HepG2 (cell line): ENCODE measurements at regions not wholly inside any gene's neighbourhood (a gene's known extent, or its start where the extent isn't known, plus 50 kb on each side); places are given as distances from the start of the nearest gene placed in this dataset.

Source experiments
- ATAC-seq: fragments of 200-7000 bp; cut with Tn5 transposase; 3 replicates; pipeline ENCODE4 v1.9.1; 2020; ENCODE audit warnings: mild to moderate bottlenecking, moderate library complexity
- BruUV-seq: library from RNA; stranded (reverse); fragments of 400-500 nt; replicated peaks from 2 replicates; lab custom pipeline; 2021; lab: Mats Ljungman, UMichigan
- CTCF ChIA-PET: fragments of 300-600 bp; formaldehyde crosslinking; extraction: SDS; loops from one replicate; lab custom pipeline; 2021; ENCODE audit warnings: low total read pairs, inconsistent platforms, low intra/inter-chr PET ratio; lab: Yijun Ruan, JAX
- POLR2A ChIA-PET: fragments of 350-600 bp; sonication (Branson Sonifier 250); formaldehyde crosslinking; loops from one replicate; lab custom pipeline; 2020; ENCODE audit warnings: antibody characterized with exemption, inconsistent platforms; lab: Yijun Ruan, JAX
- DNase-seq: peaks from one replicate; pipeline ENCODE4 v3.0.0-alpha.2; 2015; ENCODE audit warnings: low spot score
- FAIRE-seq: peaks from 3 replicates; lab custom pipeline; 2011; peaks lifted over from hg19 to GRCh38; lab: Jason Lieb, UNC
- H2AFZ ChIP-seq: one replicate; pipeline ENCODE4 v1.6.1; 2011; ENCODE audit warnings: low read length, inconsistent platforms
- H3K27ac ChIP-seq: fragments of 300-600 bp; 3 replicates; pipeline ENCODE4 v1.8.0; 2011; ENCODE audit warnings: mixed run types, mild to moderate bottlenecking, mixed read lengths, low read length, inconsistent platforms; ENCODE audit not compliant: insufficient read depth; ENCODE audit errors: extremely low read length
- H3K27me3 ChIP-seq, 2 experiments: fragments of 200-600 bp in 1 of 2; 2 replicates in 1 of 2; 3 replicates in 1 of 2; pipeline versions ENCODE4 v1.6.0 to v1.8.0; 2011; ENCODE audit warnings: low read length in 2 of 2, mild to moderate bottlenecking in 2 of 2, moderate library complexity in 2 of 2, inconsistent platforms in 1 of 2; ENCODE audit not compliant: insufficient read depth in 2 of 2, control insufficient read depth in 1 of 2
- H3K36me3 ChIP-seq, 2 experiments: fragments of 200-600 bp in 1 of 2; replicated peaks in 1 of 2; 2 replicates in 1 of 2; 3 replicates in 1 of 2; pipeline versions ENCODE4 v1.5.1 to v1.8.0; 2011; ENCODE audit warnings: low read length in 2 of 2, inconsistent platforms in 1 of 2; ENCODE audit not compliant: insufficient read depth in 2 of 2, control insufficient read depth in 1 of 2
- H3K4me1 ChIP-seq: 2 replicates; pipeline ENCODE4 v1.5.1; 2012; ENCODE audit warnings: low read length, inconsistent platforms; ENCODE audit not compliant: insufficient read depth
- H3K4me2 ChIP-seq: 2 replicates; pipeline ENCODE4 v1.6.0; 2011; ENCODE audit warnings: low read depth, low read length, inconsistent platforms
- H3K4me3 ChIP-seq, 3 experiments: fragments of 200-600 bp in 1 of 3; sonication (generic), shearing (Covaris generic) in 1 of 3; replicated peaks in 1 of 3; 2 replicates each; pipeline ENCODE4 v1.5.1; 2011 to 2016; ENCODE audit warnings: low read length in 3 of 3, inconsistent platforms in 2 of 3, low read depth in 2 of 3, mild to moderate bottlenecking in 2 of 3, control low read depth in 1 of 3, mixed read lengths in 1 of 3; ENCODE audit not compliant: insufficient read depth in 1 of 3
- H3K79me2 ChIP-seq: one replicate; pipeline ENCODE4 v1.6.1; 2011; ENCODE audit warnings: low read length, inconsistent platforms; ENCODE audit not compliant: insufficient read depth
- H3K9ac ChIP-seq: 2 replicates; pipeline ENCODE4 v1.6.0; 2011; ENCODE audit warnings: mild to moderate bottlenecking, low read depth, low read length, inconsistent platforms; ENCODE audit not compliant: insufficient read depth
- H3K9me3 ChIP-seq: 2 replicates; pipeline ENCODE4 v1.5.1; 2012; ENCODE audit warnings: mild to moderate bottlenecking, low read length
- H4K20me1 ChIP-seq: 2 replicates; pipeline ENCODE4 v1.6.0; 2011; ENCODE audit warnings: inconsistent platforms, mild to moderate bottlenecking, low read length, moderate library complexity; ENCODE audit not compliant: insufficient read depth
- ESRRA ChIP-seq: sonication (generic); formaldehyde crosslinking; IDR thresholded peaks from 2 replicates; pipeline ENCODE4 v1.5.1; 2020; ENCODE audit warnings: mild to moderate bottlenecking, low read depth, missing genetic modification reagents
- HNRNPUL1 ChIP-seq: fragments of 200-400 bp; formaldehyde crosslinking; IDR thresholded peaks from 2 replicates; pipeline ENCODE4 v1.6.1; 2017; ENCODE audit warnings: low read depth, mild to moderate bottlenecking, low read length, moderate library complexity
- MAFF ChIP-seq: IDR thresholded peaks from 2 replicates; pipeline ENCODE4 v1.6.1; 2011; ENCODE audit warnings: low read depth, low read length, improper control_type of control experiment
- NR2C2 ChIP-seq: sonication (generic); formaldehyde crosslinking; IDR thresholded peaks from 2 replicates; pipeline ENCODE4 v1.4.0; 2020; ENCODE audit warnings: missing genetic modification reagents, mild to moderate bottlenecking, moderate library complexity, borderline replicate concordance
- RBM39 ChIP-seq: fragments of 200-400 bp; formaldehyde crosslinking; IDR thresholded peaks from one replicate; pipeline ENCODE4 v1.6.1; 2018; ENCODE audit warnings: antibody characterized with exemption, mild to moderate bottlenecking, low read depth, low read length; ENCODE audit not compliant: poor library complexity, severe bottlenecking
- SCMH1 ChIP-seq: sonication (generic); formaldehyde crosslinking; IDR thresholded peaks from 2 replicates; pipeline ENCODE4 v1.9.0; 2021; ENCODE audit warnings: missing genetic modification reagents, mild to moderate bottlenecking, borderline replicate concordance
- SOX5 ChIP-seq: IDR thresholded peaks from 2 replicates; pipeline ENCODE4 v1.6.1; 2016; ENCODE audit warnings: borderline replicate concordance
- ZNF251 ChIP-seq: sonication (generic); formaldehyde crosslinking; IDR thresholded peaks from 2 replicates; pipeline ENCODE4 v1.9.0; 2021; ENCODE audit warnings: mild to moderate bottlenecking, missing genetic modification reagents
- ZNF563 ChIP-seq: sonication (generic); formaldehyde crosslinking; IDR thresholded peaks from 2 replicates; pipeline ENCODE4 v1.8.0; 2022; ENCODE audit warnings: mild to moderate bottlenecking, moderate library complexity, missing genetic modification reagents
- WGBS: methylation state at CpG from one replicate; pipeline ENCODE4 v1.1.6; 2017; ENCODE audit warnings: low lambda C conversion rate; 5-methylcytosine and 5-hydroxymethylcytosine counted together
- in situ Hi-C: cut with HindIII; loops from 2 replicates; pipeline ENCODE4 v1.10.0; 2017; ENCODE audit warnings: low pct_unique_long_range_greater_than_20kb; ENCODE audit not compliant: extremely low pct_ligation_motif_present
- intact Hi-C: fragments of 100-400 bp; cut with micrococcal nuclease; formaldehyde crosslinking; loops from one replicate; pipeline ENCODE4 v1.10.0; 2022; ENCODE audit not compliant: unreplicated experiment
- TF ChIP-seq, protein P1 (sequence below): sonication (generic); formaldehyde crosslinking; IDR thresholded peaks from 2 replicates; pipeline ENCODE4 v1.5.1; 2020; ENCODE audit warnings: missing genetic modification reagents, mild to moderate bottlenecking, borderline replicate concordance
- TF ChIP-seq, protein P2 (sequence below): sonication (generic); formaldehyde crosslinking; IDR thresholded peaks from 2 replicates; pipeline ENCODE4 v1.4.0; 2020; ENCODE audit warnings: missing genetic modification reagents

DNA sequence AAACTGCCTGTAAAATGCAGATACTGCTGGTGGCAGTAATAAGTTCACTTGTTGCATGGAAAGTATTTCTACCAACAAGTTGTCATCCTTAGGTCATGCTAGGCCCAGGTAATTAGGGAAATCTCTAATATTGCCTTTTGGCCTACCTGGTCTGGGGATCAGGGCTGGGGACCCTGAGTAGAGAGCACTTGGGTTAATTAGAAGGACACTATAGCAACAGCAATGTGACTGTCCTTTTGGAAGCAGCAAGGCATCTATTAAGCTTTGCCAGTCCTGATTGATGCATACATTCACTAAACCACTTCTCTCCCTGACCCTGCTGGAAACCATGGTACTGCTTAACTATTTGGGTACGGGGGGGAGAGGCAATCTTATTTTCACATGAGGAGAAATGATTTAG, 86.5 kb upstream of the GNAZ start:
- ChIA-PET CTCF (no interaction called here), POLR2A (no interaction called here)
- H3K9ac ChIP-seq = no peak overlapping the region
- ATAC-seq = no peak
- H3K79me2 ChIP-seq = no peaks in the 10 kb centered on the region
- peaks cover 2 to 13% of the 10 kb centered on the region in 2 experiments; a peak in 3 of 5 replicates for H3K27me3 ChIP-seq
- H3K4me1 ChIP-seq = no peaks in the 10 kb centered on the region
- no peak overlapping the region for H3K4me3 ChIP-seq
- peaks cover 19% of the 10 kb centered on the region for H3K9me3 ChIP-seq
- H3K4me2 ChIP-seq = no peak overlapping the region
- WGBS = 0% methylated on average over 1 of the region's 1 CpG
- H2AFZ ChIP-seq = no peak overlapping the region
- no peaks in the 10 kb centered on the region for H4K20me1 ChIP-seq
- intact Hi-C loops = no loop called here
- TF ChIP-seq HNRNPUL1 (no peak), SCMH1 (no peak), NR2C2 (CRISPR knock-in tag) (no peak), ESRRA (CRISPR knock-in tag) (no peak), ZNF563 (CRISPR knock-in tag) (no peak), MAFF (no peak), RBM39 (no peak), SOX5 (CRISPR knock-in tag) (no peak), ZNF251 (CRISPR knock-in tag) (no peak)
- TF ChIP-seq, protein P1, sequence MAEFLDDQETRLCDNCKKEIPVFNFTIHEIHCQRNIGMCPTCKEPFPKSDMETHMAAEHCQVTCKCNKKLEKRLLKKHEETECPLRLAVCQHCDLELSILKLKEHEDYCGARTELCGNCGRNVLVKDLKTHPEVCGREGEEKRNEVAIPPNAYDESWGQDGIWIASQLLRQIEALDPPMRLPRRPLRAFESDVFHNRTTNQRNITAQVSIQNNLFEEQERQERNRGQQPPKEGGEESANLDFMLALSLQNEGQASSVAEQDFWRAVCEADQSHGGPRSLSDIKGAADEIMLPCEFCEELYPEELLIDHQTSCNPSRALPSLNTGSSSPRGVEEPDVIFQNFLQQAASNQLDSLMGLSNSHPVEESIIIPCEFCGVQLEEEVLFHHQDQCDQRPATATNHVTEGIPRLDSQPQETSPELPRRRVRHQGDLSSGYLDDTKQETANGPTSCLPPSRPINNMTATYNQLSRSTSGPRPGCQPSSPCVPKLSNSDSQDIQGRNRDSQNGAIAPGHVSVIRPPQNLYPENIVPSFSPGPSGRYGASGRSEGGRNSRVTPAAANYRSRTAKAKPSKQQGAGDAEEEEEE (CRISPR knock-in tag) = no peak
- TF ChIP-seq, protein P2, sequence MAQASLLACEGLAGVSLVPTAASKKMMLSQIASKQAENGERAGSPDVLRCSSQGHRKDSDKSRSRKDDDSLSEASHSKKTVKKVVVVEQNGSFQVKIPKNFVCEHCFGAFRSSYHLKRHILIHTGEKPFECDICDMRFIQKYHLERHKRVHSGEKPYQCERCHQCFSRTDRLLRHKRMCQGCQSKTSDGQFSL (CRISPR knock-in tag) = no peak
- H3K27ac ChIP-seq = no peak overlapping the region
- H3K36me3 ChIP-seq = no peaks in the 10 kb centered on the region
- BruUV-seq = no TSS peak
- no peak for DNase-seq
- no peak for FAIRE-seq
- in situ Hi-C loops = no loop called here
